ENCODE measurements at regions not wholly inside any gene's neighbourhood (a gene's known extent, or its start where the extent isn't known, plus 50 kb on each side); places are given as distances from the start of the nearest gene placed in this dataset.

GRCh38 chr1:223020770-223021169 is 122.3 kb downstream of the TLR5 start:
- TF ChIP-seq CTCF (conservative IDR thresholded peaks at IDR 0.05), result no peak
- no peak for TF ChIP-seq EZH2 (IDR thresholded peaks at IDR 0.05; ENCODE audit: low read depth)

All from PC-9 (cell line).